GM19463 (cell line): ENCODE measurements at regions not wholly inside any gene's neighbourhood (a gene's known extent, or its start where the extent isn't known, plus 50 kb on each side); places are given as distances from the start of the nearest gene placed in this dataset.

Experiments
- ATAC-seq: cut with Tn5 transposase; IDR thresholded peaks from one replicate; pipeline ENCODE4 v1.9.1; 2021; ENCODE audit warnings: mild to moderate bottlenecking, moderate library complexity; ENCODE audit not compliant: unreplicated experiment

DNA sequence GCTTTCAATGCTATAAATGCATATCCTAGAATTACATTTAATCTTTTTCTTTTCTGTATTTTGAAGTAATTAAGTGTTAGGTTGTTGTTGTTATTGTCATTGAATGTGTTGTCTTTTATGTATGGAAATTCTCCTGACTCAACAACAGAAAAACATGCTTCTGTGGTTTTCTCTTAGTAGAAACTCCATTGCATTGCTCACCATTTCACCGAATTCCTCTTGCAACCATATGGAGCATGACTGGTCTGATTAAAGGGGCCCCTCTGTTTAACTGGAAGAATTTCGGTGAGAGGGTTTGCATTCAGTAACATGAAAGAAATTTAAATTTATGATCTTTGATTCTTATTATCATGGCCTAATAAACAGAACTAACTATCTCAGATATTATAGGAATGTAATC, 454.3 kb upstream of the JARID2 start:
- ATAC-seq = no peak

DNA sequence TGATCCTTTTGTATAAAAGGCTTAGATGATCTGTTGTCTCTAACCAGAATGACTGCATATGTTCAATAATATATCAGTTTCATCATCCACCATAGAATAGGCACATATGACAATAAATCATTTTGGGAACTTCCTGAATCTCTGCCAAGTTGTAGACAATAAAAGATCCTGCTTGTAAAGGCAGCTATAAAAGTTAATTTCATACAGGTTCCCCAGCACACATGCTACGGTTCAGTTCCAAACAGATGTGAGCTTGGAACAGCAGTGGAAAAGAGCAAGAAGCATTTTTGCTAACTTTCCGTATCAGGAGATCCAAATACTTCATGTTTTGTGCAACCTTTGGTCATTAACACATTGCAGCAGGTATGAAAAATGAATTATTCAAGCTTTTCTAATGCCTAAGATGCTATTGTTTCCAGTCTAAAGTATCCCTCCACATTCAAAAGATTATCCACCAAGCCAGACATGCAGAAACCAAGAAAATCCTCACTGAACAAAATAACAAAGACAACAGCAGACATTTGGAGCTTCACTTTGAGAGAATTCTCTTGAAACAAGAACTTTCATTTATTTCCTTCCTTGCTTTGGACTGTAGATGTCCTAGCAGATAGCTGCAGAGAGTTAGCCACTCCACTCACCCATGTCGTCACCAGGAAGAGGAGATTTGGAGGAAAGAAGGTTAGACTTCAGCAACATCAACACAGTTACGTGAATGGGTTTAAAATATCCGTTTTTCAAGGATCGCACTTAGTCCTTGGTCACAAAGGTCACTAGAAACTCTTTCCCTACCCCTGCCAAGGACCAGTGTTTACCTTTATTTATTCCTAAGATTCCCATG, 453.5 kb upstream of the JARID2 start:
- ATAC-seq = no peak

DNA sequence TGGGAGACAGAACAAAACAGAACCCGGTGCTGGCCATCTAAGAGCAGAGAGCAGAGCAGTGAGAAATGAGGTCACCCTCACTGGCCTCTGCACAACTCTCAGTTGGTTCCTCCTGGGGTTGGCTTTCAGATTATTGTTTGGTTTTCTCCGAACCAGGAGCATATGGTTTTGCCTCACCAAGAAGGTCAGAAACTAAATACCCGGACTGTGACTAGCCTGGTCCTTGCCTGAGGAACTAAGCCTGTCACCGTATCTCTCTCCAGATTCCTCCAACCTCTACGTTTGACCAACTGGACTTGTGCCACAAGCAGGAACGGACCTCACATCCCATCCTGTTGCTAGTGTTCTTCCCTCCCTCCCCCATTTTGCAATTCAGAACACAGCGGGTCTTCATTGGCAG, 450.4 kb upstream of the JARID2 start:
- no peak for ATAC-seq

DNA sequence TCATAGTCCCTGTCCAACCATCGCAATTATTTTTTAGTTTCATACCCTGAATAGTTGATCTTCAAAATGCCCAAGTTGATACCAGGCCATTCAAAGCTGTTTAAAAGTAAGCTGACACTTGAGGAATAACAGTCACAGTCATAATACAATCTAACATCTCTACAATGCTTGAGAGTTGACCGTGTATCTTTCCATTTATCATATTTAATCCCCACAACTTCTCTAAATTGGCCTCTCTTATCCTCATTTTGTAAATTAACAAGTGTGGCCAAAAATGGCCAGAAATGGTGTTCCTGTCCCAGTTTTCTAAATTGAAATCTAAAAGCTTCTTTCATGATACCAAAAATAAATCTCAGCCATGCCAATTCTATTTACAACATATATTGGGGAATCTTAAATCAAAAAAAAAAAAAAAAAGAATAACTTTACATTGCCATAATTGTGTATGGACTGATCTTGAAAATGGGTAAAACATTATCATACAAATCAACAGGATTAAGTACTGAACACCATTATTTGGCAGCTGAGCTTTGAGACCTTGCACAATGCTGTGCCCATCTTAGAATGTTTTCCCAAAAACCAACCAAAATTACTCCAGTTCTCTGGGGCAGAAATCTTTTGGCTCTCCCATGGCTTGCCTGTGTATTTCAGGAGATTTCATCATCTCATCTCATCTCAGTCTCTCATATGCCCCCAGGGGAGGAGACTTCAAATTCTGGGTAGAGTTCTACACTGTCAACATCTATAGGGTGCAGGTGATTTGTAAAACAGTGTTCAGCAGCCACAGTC, 448.7 kb upstream of the JARID2 start:
- no peak for ATAC-seq

DNA sequence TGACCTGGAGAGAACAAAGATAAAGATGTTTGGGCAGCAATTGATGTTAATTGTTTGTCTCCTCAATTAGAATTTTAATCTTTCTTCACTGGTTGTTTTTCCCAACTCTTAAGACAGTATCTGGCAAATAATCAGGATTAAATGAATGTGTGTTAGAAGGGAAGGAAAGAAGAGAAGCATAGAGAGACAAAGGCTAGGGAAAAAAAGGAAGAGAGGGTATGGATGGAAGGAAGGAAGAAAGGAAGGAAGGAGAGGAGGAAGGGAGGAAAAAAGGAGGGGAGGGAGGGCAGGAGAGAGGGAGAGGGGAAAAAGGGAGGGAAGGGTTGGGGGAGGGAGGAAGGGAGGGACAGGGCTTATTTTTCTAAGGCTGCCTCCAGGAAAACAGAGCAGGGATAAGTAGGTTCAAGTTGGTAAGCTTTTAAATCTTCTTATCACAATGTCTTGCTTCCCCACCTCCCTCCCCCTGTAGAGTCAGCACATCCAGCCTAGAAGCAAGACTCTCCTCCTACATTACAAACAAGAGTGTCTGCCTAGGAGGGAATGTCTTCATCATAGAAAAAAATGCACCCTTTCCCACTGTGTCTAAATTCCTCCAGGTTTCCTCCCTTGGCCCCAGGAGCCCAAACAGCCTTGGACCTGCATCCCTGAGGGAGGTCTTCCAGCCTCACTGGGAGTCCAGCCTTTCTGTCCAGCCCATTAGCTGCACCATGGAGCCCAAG, 447.8 kb upstream of the JARID2 start:
- no peak for ATAC-seq

DNA sequence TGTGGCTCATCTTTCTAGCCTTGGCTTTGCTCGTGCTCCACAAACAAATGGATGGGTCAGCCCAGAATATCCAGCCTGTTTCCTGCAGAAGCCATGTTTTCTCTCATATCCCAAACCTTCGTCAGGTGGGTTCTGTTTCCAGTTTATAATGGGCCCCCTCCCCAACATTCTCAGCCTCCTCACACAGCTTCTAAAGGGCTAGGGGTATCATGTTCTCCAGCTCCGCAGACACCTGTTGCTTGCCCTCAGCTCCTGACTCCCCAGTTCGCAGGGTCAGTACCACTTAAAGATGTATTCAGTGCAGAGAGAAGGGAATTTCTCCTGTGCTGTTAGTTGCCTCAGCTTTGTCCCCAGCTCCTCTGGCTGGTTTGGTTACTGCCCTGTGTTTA, 447.3 kb upstream of the JARID2 start:
- no peak for ATAC-seq

DNA sequence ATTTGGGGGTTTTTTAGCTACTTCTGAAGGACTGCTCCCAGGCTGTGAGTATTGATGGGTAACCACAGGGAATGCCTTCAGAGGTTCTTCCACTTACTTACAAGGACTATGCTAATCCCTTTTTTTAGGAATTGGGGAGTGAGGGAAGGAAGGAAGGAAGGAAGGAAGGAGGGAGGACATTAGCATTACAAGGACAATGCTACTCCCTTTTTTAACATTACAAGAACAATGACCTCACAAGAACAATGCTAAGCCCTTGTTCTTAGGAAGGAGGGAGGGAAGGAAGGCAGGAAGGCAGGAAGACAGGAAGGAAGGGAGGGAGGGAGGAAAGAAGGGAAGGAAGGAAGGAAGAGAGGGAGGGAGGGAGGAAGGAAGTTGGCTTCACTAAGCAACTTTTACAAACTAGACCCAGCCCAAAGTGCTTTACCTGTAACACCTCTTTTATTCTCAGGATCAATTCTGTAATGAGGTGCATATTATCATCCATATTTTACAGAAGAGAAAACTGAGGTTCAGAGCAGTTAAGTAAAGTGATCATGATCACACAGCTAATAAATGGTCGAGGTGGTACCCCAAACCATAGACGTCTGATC, 446.8 kb upstream of the JARID2 start:
- ATAC-seq = no peak

DNA sequence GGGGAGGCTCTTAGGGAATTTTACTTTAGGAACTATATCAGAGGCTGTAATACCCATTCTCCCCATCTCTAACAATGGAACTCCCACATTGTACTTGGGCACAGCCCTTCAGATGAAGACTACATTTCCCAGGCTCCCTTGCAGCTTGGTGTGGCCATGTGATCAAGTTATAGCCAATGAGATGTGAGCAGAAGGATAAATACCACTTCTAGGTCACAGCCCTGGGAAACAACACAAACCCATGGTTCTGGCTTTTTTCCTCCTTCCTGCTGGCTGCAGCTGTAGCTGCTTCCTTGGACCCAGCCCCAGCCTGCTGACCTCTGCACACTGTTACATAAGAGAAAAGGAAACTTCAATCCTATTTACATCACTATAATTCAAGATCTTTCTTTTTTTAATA, 445.9 kb upstream of the JARID2 start:
- no peak for ATAC-seq

DNA sequence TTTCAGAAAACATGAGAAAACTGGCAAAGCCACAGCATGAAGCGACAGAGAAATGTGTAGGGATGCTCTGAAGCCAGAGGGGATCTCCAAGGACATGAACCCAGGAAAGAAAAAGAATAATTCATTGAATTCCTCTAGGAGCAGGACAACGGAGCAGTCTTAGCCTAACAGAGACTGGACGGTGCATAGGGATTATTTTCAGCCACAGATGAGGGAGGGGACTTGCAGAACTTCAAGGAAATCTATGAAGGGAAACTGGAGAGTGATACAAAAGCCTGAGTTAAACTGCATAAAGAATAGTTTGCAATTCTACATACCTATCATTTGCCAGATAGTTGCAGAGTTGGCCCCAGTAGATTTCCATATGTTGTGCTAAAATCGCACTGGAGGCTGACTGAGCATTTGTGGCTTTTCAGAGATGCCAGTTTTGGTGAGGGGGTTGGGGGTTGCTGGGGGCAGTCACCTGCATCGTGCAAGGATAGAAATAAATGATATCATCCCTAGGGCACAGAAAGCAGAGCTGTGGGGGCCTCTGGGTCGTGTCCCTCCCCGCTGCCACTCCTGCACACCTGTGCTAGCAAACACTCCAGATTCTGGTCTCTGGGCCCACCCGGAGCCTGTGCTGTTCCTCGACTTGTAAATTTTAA, 443.2 kb upstream of the JARID2 start:
- no peak for ATAC-seq

DNA sequence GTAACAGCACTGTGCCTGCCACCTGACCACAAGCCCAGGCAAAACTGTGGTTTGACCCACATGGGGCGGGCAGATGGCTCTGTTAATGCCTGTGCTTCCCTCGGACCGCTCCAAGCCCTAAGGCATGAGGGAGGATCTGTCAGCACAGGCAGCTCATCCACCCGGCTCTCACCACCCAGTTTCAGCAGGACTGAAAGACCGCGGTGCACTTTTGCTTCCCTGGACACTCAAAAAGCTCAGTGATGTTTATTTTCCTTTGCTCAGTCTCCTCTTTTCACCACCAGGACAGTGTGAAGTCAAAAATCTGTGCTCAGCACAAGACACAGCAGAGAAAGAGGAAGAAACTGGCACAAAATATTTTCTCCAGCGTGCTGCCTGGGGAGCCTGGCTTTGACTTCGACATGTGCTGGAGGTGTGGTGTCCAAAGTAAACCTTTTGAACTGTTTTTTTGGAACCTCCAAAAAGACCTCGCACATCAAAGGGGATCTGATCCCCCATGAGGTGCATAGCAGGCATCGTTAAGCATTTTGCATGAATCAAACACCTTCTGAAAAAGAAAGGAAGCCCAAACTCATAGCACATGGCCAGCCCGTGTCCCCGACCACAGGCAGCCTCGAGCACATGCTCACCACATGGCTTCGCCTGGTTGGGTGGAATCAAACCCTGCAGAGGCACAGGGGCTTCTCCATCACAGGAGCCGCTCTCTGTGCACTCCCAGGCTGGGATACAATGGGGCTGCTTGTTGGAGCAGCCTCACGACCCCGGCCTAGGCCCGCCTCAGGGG, 441.7 kb upstream of the JARID2 start:
- ATAC-seq = no peak

DNA sequence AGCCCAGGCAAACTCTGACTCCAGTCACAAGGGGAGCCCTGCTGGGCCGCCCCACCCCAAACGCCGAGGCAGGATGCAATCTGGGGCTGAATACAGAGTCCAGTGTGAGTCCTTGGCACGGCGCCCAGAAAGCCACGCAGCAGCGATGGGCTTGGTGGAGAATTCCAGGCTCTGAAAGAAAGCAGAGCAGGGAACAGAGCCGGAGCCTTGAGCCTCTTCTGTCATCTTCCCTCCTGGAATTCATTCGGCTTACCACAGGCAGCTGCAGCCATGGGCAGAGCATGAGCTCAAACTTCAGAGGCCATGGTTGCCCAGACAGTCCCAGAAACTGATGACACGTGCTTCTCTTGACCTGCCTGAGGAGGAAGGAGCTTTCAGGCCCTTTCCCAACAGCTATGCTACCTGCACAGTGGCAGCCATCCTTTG, 441.1 kb upstream of the JARID2 start:
- ATAC-seq = no peak

DNA sequence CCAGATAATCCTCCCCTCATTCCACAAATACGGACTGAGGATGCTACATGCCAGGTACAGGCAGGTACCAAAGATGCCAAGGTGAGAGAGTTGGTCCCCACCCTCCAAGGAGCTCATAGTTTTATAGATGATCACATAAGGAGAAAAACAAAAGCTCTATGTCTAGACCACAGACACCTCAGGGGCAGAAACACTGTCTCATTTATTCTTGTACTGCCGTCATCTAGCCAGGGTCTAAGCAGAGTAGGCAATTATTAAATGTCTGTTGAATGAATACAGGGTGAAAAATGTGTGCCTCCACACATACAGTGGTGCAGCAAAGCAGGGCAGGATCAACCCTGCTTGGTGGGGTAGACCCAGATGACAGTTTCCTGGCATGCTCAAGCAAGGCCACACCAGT, 439.8 kb upstream of the JARID2 start:
- no peak for ATAC-seq

DNA sequence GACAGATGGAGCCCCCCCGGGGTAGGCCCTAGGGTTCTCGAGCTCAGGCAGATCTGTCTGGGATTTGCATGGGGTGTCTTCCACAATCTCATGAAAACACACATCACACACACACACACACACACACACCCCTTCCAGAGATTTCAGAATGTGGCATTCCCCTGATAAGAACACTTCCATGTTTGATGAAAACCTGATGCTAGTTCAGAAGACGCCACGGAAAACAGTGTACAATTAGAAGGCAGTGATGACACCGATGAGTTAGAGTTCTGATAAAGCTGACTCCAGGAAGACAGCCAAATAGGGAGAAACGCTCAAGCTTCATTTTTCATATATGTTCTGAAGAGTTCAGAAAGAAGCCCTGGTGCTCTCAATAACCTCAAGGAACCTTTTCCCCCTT, 438.7 kb upstream of the JARID2 start:
- ATAC-seq = no peak

DNA sequence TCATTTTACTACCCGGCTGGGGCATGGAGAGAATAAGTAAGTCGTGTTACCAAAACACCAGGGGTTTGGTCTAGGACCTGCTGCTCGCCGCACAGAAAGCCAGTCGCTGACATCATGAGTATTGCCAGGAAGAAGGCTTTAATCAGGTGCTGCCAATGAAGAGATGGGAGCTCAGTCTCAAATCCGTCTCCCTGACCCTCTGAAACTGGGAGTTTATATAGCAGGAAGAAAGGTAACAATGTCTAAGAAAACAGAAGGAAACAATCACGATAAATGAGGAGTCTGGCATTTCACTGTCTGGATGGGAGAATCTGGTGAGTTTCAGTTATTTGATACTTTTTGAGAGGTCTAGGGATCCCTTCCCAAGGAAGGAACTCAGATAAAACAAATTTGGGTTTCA, 437.9 kb upstream of the JARID2 start:
- ATAC-seq = no peak

DNA sequence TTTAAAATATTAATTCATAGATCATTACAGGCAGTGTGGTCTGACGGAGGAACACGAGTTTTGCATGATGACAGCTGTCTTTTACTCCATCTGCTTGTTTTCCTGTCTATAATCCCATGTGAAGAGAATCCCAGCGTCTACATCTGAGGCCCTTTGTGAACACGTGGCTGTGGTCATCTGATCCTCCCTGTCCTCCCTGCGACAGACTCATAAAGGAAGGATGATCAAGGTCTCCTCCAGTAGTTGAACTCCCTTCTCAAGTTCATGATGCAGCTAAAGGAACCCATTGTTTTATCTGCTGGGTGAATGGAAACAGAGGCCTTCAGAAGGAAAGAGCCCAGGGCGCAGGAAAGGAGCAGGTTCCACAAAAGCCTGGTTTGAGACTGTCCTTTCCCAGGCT, 435.8 kb upstream of the JARID2 start:
- ATAC-seq = no peak

DNA sequence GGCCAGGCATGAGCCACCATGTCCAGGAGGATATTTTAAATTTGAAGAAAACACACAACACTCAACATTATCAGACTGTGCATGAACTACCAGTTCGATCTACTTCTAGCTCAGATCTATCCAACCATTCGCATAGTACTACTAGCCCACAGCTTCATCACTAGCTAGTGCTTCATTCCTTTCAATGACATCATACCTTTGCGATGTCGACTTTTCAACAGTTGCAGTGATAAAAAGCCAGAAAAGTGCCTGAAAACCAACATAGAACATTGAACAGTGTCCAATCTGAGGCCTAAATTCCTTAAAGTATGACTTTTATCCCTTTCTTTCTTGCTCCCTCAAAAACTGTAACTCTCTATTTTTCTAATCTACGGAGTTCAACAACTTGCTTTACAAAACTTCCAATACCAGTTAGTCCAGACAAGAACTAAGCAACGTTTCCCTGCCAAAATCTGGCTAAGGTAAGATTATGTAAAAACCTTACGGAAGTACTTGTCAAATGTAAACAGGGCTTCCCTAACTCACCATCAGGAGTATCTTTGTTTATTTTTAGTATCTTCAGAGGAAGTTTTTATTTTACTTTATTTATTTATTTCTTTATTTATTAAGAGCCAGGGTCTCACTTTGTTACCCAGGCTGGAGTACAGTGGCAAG, 434.0 kb upstream of the JARID2 start:
- ATAC-seq = no peak

DNA sequence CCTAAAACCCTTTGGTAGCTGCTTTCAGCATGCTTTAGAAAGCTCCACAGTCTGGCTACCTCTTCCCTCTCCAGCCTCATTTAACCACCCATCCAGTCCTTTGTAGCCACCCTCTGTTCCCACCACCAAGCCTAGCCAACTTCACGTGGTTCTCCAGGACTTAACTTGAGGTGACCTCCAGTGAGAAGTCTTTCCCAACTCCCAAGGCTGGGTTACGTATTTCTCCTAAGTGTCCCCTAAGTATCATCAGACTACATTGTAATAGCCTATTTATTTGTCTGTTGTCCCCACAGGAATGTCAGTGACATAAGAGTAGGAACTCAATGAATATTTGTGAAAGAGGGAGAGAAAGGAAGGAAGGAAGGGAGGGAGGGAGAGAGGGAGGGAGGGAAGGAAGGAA, 431.9 kb upstream of the JARID2 start:
- no peak for ATAC-seq

DNA sequence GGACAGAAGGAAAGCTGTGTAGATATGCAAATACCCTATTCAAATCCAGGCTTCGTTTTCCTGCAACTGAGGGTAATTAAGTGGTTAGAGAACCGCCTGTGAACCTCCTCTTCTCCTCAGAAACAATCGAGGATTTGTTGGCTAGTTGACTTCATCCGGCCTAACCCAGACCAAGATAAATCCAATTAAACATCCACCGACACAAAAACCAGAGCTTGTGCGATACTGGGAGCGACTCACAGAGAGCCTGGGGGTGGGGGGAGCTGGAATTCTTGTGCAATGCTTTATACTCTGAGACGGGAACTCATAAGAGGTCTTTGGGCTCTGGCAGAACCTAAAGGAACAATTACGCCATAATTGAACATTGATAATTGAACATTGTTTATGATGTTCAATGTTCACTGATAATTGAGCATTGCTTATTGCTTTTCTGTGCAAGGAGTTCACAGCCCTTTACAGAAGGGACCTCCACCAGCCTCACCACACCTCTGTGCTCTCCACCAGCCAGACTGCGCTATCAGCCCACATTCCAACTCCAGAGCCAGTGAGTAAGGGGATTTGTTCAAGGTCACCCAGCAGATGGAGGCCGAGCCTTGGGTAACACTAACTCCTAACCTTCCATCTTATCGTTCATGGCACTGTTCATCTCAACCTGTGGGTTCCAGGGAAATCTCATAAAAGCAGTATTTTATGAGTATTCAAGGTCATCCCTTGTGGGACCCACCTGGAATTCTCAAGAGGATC, 429.6 kb upstream of the JARID2 start:
- no peak for ATAC-seq

DNA sequence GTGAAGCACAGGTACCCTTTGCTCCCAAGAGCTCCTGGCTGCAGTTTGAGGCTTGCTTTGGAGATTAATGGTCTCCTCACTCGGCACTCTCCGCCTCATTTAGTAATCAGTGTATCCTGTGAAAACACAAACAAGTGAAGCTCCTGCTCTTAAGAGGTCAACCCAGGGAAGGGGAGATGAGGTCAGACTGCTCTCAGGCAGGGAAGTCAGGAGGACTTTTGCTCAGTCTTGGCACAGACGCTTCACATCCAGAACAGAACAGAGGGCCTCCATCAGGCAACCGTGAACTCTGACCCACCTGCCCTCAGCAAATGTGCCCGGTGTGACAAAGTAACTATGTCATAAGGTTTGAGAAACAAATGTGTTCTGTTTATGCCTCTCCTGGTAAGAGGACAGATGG, 428.8 kb upstream of the JARID2 start:
- no peak for ATAC-seq
